Dendritic cell treated with granulocyte-macrophage colony-stimulating factor and Interleukin-4, amounts not matched to agents 40 ng/mL and 50 ng/mL, for 4 days (primary cell): ENCODE measurements at regions not wholly inside any gene's neighbourhood (a gene's known extent, or its start where the extent isn't known, plus 50 kb on each side); places are given as distances from the start of the nearest gene placed in this dataset.

Source experiments
- H3K27ac Mint-ChIP-seq: one replicate; pipeline ENCODE4 v1.8.0; 2022; ENCODE audit warnings: mild to moderate bottlenecking, mixed read lengths
- H3K27me3 Mint-ChIP-seq: one replicate; pipeline ENCODE4 v1.8.0; 2022; ENCODE audit warnings: mild to moderate bottlenecking, mixed read lengths
- H3K36me3 Mint-ChIP-seq: one replicate; pipeline ENCODE4 v1.8.0; 2022; ENCODE audit warnings: low read depth, mixed read lengths
- H3K4me1 Mint-ChIP-seq: one replicate; pipeline ENCODE4 v1.8.0; 2022; ENCODE audit warnings: low read depth, mixed read lengths
- H3K4me3 Mint-ChIP-seq: one replicate; pipeline ENCODE4 v1.8.0; 2022; ENCODE audit warnings: mild to moderate bottlenecking, moderate library complexity, mixed read lengths
- H3K9me3 Mint-ChIP-seq: one replicate; pipeline ENCODE4 v1.8.0; 2022; ENCODE audit warnings: mixed read lengths
- intact Hi-C: fragments of 100-400 bp; cut with micrococcal nuclease; formaldehyde crosslinking; loops from one replicate; pipeline ENCODE4 v1.15.0; 2022

DNA sequence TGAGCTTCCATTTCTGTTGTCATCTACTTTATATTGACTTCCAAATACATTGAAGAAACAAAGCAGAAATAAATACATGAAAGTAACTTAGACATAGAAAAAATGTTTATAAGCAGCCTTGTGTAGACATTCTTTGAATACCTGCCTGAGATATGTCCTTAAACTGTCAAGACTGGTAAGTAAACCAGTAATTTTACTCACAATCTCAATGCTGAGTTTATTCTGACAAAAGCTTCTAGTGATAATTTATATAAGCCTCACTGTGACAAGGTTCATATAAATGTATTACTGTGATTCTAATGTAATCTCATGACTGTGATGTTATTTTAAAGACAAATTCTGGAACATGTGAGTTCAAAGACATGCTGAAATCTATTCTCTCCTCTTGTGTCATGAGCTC lies 516.7 kb upstream of the B3GALT2 start:
- intact Hi-C loops: no loop called here
- Mint-ChIP-seq H3K27me3 (no peaks in the 10 kb centered on the region), H3K4me3 (no peak overlapping the region), H3K9me3 (peaks cover 10% of the 10 kb centered on the region), H3K4me1 (no peaks in the 10 kb centered on the region), H3K36me3 (no peaks in the 10 kb centered on the region), H3K27ac (no peak overlapping the region)

DNA sequence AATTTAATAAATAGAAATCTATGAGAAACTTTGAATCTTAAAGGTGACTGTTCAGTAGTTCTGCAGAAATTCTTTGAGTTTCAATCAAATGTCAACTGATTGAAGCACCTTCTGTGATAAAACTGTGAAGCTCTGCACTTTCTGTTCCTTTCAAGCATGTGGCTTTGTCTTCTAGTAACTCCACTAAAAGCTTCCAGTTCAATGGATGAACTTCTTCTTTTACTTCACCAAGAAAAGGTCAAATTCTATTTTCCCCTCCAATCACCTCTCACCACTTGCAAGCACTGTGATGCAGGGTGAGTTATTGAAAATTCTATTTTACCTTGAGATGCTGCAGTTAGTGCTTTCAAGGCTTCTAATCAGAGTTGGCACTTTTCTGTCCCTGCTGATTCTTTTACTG lies 515.3 kb upstream of the B3GALT2 start:
- Mint-ChIP-seq H3K4me1 (no peaks in the 10 kb centered on the region), H3K9me3 (peaks cover 10% of the 10 kb centered on the region), H3K4me3 (no peak overlapping the region), H3K27ac (no peak overlapping the region), H3K27me3 (no peaks in the 10 kb centered on the region), H3K36me3 (no peaks in the 10 kb centered on the region)
- intact Hi-C loops: no loop called here

DNA sequence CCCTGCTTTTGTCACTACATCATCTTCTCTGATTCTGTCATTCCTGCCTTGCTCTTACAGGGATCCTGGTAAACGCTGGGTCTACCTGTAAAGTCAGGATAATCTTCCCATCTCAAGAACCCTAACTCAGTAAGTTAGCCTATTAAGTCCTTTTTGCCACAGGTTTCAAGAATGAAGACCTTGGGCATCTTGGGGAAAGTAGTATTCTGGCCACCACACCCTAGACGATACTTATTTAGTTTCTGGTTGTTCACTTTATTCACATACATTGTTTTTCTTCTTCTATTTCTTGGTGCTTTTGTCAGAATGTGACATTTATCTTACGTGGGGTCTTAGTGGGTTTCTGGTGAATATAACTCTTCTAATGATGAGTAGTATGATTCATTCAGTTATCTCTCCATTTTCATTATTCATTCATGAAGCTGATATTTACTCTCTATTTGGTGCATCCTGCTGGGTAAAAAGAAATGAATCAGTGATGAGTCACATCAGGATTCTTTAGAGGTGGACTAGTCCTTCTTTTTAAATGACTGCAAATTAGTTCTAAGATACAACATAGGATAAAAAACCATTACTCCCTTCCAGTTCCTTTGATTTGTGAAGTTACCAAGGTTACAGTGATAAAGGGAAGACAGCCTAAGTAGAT lies 514.4 kb upstream of the B3GALT2 start:
- Mint-ChIP-seq H3K36me3 (no peaks in the 10 kb centered on the region), H3K27ac (no peak overlapping the region), H3K4me1 (no peaks in the 10 kb centered on the region), H3K9me3 (peaks cover 8% of the 10 kb centered on the region), H3K27me3 (no peaks in the 10 kb centered on the region), H3K4me3 (no peak overlapping the region)
- intact Hi-C loops: no loop called here

DNA sequence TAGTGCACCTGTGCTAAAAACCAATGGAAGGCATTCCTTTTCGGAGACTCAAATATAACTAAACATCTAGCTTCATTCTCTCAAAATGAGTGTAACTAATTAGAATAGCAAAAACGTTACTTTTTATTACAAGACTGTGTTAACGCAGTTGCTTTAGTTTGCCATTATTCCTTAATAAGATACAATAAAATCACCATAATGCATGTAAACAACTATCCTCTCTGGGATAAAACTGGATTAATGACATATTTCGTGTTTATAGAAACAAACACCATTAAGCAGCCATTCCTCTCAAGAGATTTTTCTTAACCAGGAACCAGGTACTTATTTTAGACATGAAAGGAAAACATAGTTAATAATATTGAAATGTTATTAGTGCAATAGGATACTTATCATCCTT lies 512.8 kb upstream of the B3GALT2 start:
- Mint-ChIP-seq H3K27me3 (no peaks in the 10 kb centered on the region), H3K36me3 (no peaks in the 10 kb centered on the region), H3K27ac (no peak overlapping the region), H3K4me3 (no peak overlapping the region), H3K9me3 (no peaks in the 10 kb centered on the region), H3K4me1 (no peaks in the 10 kb centered on the region)
- intact Hi-C loops: no loop called here

DNA sequence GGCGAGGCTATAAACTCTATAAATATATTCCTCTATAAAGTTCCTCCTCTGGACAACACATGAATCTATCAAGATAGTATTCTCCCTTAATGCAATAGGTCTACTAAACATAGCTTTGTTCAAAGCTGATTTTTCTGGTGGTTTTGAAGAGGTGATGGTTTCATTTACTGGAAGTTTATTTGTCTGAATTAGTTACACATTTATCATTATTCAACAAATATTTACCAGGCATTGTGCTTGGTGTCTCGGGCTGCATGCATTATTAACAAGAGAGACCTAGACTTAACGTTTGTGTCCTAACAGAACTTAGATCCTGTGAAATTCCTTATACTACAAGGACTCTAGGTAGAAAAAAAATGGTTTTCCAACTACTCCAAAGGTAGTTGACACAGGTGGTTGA lies 511.4 kb upstream of the B3GALT2 start:
- no peaks in the 10 kb centered on the region for H3K9me3 Mint-ChIP-seq
- H3K27ac Mint-ChIP-seq: no peak overlapping the region
- no peaks in the 10 kb centered on the region for H3K27me3 Mint-ChIP-seq
- H3K4me3 Mint-ChIP-seq: no peak overlapping the region
- no peaks in the 10 kb centered on the region for H3K36me3 Mint-ChIP-seq
- intact Hi-C loops: no loop called here
- no peaks in the 10 kb centered on the region for H3K4me1 Mint-ChIP-seq

DNA sequence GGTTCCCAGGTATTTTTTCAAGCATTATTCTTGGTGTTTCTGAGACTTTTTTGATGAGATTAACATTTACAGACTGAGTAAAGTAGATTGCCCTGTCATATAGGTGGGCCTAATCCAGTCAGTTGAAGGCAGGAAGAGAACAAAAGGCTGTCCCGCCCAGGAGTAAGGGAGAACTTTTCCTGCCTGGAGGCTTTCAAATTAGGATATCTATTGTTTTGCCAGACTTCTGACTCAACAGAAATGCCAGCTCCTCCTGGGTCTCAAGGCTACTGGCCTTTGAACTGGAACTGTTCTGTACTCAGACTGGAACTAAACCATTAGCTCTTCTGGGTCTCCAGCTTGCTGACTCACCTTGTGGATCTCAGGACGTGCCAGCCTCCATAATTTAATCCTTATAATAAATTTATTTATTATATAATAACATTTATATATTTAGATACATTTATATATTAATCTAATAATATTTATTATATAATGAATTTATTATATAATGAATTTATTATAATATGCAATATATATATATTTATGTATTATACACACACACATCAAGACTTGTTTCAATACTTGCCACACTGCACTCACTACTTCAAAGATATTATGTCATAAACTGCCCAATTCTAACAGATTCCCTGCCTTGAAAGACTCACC lies 510.8 kb upstream of the B3GALT2 start:
- intact Hi-C loops: no loop called here
- no peak overlapping the region for H3K27ac Mint-ChIP-seq
- H3K4me1 Mint-ChIP-seq: no peaks in the 10 kb centered on the region
- H3K36me3 Mint-ChIP-seq: no peaks in the 10 kb centered on the region
- H3K9me3 Mint-ChIP-seq: no peaks in the 10 kb centered on the region
- no peaks in the 10 kb centered on the region for H3K27me3 Mint-ChIP-seq
- H3K4me3 Mint-ChIP-seq: no peak overlapping the region

DNA sequence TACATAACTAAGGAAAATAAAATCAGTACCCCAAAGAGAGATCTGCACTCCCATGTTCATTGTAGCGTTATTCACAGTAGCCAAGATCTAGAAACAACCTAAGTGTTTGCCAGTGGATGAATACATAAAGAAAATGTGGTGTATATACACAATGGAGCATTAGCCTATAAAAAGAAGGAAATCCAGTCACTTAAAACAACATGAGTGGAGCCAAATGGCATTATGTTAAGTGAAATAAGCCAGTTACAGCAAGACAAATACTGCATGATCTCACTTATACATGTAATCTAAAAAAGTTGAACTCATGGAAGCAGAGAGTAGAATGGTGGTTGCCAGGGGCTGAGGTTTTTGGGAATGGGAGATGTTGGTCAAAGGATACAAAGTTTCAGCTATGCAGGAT lies 508.3 kb upstream of the B3GALT2 start:
- intact Hi-C loops: no loop called here
- Mint-ChIP-seq H3K4me3 (no peak overlapping the region), H3K27ac (no peak overlapping the region), H3K4me1 (no peaks in the 10 kb centered on the region), H3K9me3 (no peaks in the 10 kb centered on the region), H3K36me3 (no peaks in the 10 kb centered on the region), H3K27me3 (no peaks in the 10 kb centered on the region)

DNA sequence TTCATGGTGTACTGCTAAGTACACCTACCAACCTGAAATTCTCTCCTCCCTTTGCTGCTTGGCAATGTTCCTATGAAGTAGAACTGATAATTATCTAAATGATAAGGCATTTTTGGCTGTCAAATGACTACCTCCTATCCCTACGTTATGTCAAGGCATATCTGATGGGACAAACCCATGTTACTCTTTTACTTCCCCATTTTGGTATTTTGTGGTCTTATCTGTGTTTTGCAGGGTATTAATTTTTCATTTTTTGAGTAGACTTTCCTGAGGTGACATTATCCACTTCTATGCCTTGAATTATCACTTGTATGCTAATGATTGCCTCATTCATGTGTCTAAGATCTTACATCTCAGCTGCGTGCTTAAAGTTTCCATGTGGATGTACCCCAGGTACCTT lies 499.6 kb upstream of the B3GALT2 start:
- Mint-ChIP-seq H3K36me3 (no peaks in the 10 kb centered on the region), H3K27me3 (no peaks in the 10 kb centered on the region), H3K9me3 (no peaks in the 10 kb centered on the region), H3K4me3 (no peak overlapping the region), H3K27ac (no peak overlapping the region), H3K4me1 (no peaks in the 10 kb centered on the region)
- intact Hi-C loops: no loop called here

DNA sequence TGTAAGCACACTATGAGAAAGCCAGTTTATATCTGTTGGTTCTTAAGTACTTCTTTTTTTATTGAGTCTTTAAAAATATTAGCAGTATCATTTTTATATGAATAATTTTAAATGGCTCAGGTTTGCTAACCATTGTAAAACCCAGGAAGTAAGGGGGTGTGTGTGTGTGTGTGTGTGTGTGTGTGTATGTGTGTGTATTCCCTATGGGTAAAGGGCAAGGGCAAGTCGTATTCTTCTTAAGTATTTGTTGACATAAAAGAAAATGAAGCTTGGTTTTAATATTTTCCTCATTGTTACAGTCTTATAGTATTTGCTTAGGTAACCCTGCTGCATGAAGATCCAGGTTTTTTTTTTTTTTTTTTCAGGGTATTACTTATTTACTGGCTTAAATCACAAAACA lies 495.0 kb upstream of the B3GALT2 start:
- Mint-ChIP-seq H3K27ac (no peak overlapping the region), H3K36me3 (no peaks in the 10 kb centered on the region), H3K27me3 (no peaks in the 10 kb centered on the region), H3K4me3 (no peak overlapping the region), H3K9me3 (peaks cover 8% of the 10 kb centered on the region), H3K4me1 (no peaks in the 10 kb centered on the region)
- intact Hi-C loops: no loop called here

DNA sequence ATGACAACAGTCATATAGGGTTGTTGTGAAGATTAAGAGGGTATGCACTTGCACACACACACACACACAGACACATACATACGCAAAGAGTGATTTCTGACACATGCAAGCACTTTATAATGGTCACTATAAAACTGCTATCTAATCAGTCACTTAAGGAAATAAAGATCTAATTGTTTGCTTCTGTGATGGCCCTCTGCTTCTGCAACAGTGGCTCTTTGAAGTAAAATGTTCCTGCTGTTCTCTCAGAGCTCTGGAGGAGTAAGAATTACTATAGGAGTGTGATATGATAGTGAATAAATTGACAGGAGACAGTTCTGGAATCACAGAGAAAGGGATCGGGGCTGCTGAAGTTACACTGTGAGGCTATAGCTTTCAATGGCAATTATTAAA lies 494.5 kb upstream of the B3GALT2 start:
- Mint-ChIP-seq H3K36me3 (no peaks in the 10 kb centered on the region), H3K4me3 (no peak overlapping the region), H3K4me1 (no peaks in the 10 kb centered on the region), H3K9me3 (peaks cover 8% of the 10 kb centered on the region), H3K27me3 (no peaks in the 10 kb centered on the region), H3K27ac (no peak overlapping the region)
- intact Hi-C loops: no loop called here

DNA sequence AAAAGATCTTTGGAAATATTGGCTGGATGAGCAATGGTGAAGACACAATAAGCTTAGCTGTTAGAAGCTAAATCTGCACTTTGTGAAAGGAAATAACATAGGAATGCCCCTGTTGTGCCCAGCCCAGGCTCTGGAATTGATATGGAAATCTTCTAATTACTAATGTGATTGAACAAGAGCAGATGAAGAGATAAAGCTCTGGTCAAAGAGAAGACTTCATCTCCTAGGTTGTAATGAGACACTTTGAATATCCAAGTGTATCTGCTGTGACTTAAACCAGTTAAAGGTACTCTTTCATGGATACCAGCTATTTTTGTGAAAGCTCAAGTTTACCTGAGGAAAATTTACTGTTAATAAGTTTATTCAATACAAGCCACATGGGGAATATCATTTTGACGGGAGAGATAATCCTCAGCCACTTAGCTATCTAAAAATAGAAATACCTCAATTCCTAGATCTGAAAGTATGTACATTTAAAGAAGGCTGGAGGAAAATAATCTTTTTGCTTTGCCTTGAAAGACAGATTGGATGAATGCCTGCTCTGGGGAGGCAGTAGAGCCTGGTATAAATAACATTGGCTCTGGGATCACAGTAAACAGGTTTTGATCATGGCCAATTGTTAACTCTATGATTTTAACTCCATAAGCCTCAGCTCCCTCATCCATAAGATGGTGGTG lies 494.0 kb upstream of the B3GALT2 start:
- Mint-ChIP-seq H3K4me3 (no peak overlapping the region), H3K27me3 (no peaks in the 10 kb centered on the region), H3K9me3 (peaks cover 8% of the 10 kb centered on the region), H3K27ac (no peak overlapping the region), H3K36me3 (no peaks in the 10 kb centered on the region), H3K4me1 (no peaks in the 10 kb centered on the region)
- intact Hi-C loops: no loop called here

DNA sequence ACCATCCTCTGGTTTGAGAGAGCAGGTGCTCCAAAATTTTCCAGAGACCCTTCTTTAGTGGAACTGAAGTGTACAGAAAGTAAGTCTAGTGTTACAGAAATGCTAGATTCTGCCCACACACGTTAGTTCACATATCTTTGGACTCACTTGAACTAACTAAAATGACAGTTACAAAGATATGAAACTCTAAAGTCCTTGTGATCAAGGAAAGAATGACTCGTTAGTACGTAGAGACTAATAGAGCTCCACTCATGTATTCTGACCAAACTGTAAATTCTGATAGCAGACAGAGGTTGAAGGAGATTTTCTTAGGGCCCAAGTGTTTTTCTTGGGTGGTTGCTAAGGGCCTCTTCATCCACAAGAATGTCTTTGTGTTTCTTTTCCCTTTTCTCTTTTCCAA lies 491.5 kb upstream of the B3GALT2 start:
- H3K4me1 Mint-ChIP-seq: no peaks in the 10 kb centered on the region
- H3K27me3 Mint-ChIP-seq: no peaks in the 10 kb centered on the region
- H3K36me3 Mint-ChIP-seq: no peaks in the 10 kb centered on the region
- no peak overlapping the region for H3K27ac Mint-ChIP-seq
- intact Hi-C loops: no loop called here
- no peak overlapping the region for H3K4me3 Mint-ChIP-seq
- peaks cover 8% of the 10 kb centered on the region for H3K9me3 Mint-ChIP-seq

DNA sequence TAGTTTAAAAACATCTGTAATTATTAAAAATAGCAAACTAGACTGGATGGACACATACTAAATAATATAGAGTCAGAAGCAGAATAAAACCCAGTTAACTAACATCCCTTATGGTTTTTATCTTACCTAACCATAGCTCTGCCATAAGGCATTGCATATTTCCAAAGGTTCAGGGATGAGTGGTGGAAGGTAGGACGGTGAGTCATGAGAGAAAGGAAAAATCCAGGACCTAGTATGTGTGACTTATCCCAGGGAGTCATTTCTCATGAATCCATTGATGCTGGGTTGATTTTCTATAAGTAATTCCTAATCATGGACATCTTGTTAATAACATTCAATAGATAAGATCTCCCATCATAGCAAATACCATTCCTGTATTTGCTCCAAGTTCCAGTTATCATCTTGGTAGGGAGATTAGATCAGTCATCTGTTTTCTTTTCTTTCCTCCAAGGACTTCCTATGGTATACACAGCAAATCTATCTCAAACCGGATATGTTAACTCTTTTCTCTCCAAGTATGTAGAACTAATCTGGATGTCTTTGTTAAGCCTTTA lies 490.7 kb upstream of the B3GALT2 start:
- H3K4me3 Mint-ChIP-seq: no peak overlapping the region
- H3K27ac Mint-ChIP-seq: no peak overlapping the region
- H3K9me3 Mint-ChIP-seq: peaks cover 8% of the 10 kb centered on the region
- no peaks in the 10 kb centered on the region for H3K36me3 Mint-ChIP-seq
- no peaks in the 10 kb centered on the region for H3K4me1 Mint-ChIP-seq
- no peaks in the 10 kb centered on the region for H3K27me3 Mint-ChIP-seq
- intact Hi-C loops: no loop called here

DNA sequence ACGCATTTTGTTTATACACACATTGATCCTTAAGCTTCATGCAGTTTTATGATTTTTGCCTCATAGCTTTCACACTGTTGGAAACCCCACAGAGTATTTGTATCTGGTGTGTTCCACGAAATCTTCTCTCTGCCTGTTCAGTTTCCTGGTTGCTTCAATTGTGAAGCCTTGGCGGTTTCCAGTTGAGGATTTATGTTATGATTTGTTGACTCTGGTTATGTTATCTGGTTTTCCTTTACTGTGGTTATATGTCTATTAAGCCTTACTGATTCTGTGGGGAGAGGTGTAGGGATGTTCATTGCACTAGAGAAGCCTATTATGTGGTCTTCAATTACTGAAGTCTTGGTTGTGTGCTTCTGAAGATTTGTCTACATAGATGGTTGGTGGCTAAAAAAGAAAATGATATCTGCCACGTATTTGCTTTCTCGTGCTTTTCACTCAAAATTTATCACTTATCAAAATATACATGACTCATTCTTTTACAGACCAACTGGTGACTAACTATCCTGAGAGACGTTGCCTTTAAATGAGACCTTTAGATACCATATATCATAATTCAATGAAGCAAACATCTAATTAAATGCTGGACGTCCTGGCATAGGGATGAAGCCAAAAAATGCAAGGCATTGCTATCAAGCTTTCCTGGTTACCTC lies 488.0 kb upstream of the B3GALT2 start:
- no peak overlapping the region for H3K4me3 Mint-ChIP-seq
- H3K9me3 Mint-ChIP-seq: peaks cover 8% of the 10 kb centered on the region
- H3K27ac Mint-ChIP-seq: no peak overlapping the region
- no peaks in the 10 kb centered on the region for H3K27me3 Mint-ChIP-seq
- H3K4me1 Mint-ChIP-seq: no peaks in the 10 kb centered on the region
- no peaks in the 10 kb centered on the region for H3K36me3 Mint-ChIP-seq
- intact Hi-C loops: no loop called here
